ENCODE measurements at regions not wholly inside any gene's neighbourhood (a gene's known extent, or its start where the extent isn't known, plus 50 kb on each side); places are given as distances from the start of the nearest gene placed in this dataset.

- TF ChIP-seq CTCF (IDR thresholded peaks at IDR 0.05; ENCODE audit: insufficient read depth, low read depth, low read length) (no peak), EZH2 (IDR thresholded peaks at IDR 0.05; ENCODE audit: insufficient read depth, low read length) (no peak)
These were observed 98.1 kb downstream of the PHETA1 start for GRCh38 chr12:111270774-111271173.
